ENCODE measurements at regions not wholly inside any gene's neighbourhood (a gene's known extent, or its start where the extent isn't known, plus 50 kb on each side); places are given as distances from the start of the nearest gene placed in this dataset.
"Not testable (repeated sequence)": the region's sequence is repeated elsewhere in the genome, so short reads cannot be mapped to it uniquely, and the experiment has no call there.

- POLR2A ChIA-PET (ENCODE audit: low non-redundant PET), result no interaction called here
- no TSS peak for BruUV-seq (replicated peaks)
- no peak overlapping the region for H3K4me3 ChIP-seq (ENCODE audit: low read depth, low read length, poor library complexity, severe bottlenecking)
- intact Hi-C loops (cut with micrococcal nuclease; ENCODE audit: unreplicated experiment), result no loop called here
- no peaks in the 10 kb centered on the region for H3K4me1 ChIP-seq (ENCODE audit: insufficient read depth, low read length, poor library complexity, severe bottlenecking)
- CTCF ChIA-PET, result no interaction called here
- H3K9me3 ChIP-seq (ENCODE audit: low read depth, low read length, poor library complexity, severe bottlenecking), result no peaks in the 10 kb centered on the region
- no peak for TF ChIP-seq CTCF (conservative IDR thresholded peaks at IDR 0.05; ENCODE audit: low read depth, low read length)
- no peak for TF ChIP-seq EZH2 (IDR thresholded peaks at IDR 0.05; ENCODE audit: borderline replicate concordance, low read depth, low read length, poor library complexity, severe bottlenecking)
- DNase-seq (ENCODE audit: low spot score), result no peak
- H3K27me3 ChIP-seq (replicated peaks; ENCODE audit: insufficient read depth, low read depth, low read length, poor library complexity), result peaks cover 3% of the 10 kb centered on the region
- H3K36me3 ChIP-seq (ENCODE audit: insufficient read depth, low read length, poor library complexity, severe bottlenecking), result no peaks in the 10 kb centered on the region
- no peak overlapping the region for H3K27ac ChIP-seq (ENCODE audit: low read depth, low read length, poor library complexity, severe bottlenecking)
Measured at GRCh38 chr4:151584101-151584500, 175.1 kb downstream of the FHIP1A start.

- H3K27me3 ChIP-seq (replicated peaks; ENCODE audit: insufficient read depth, low read depth, low read length, poor library complexity); DNase-seq (ENCODE audit: low spot score); CTCF ChIA-PET; H3K4me3 ChIP-seq (ENCODE audit: low read depth, low read length, poor library complexity, severe bottlenecking); H3K27ac ChIP-seq (ENCODE audit: low read depth, low read length, poor library complexity, severe bottlenecking); H3K9me3 ChIP-seq (ENCODE audit: low read depth, low read length, poor library complexity, severe bottlenecking); intact Hi-C loops (cut with micrococcal nuclease; ENCODE audit: unreplicated experiment); POLR2A ChIA-PET (ENCODE audit: low non-redundant PET); BruUV-seq (replicated peaks); H3K36me3 ChIP-seq (ENCODE audit: insufficient read depth, low read length, poor library complexity, severe bottlenecking); H3K4me1 ChIP-seq (ENCODE audit: insufficient read depth, low read length, poor library complexity, severe bottlenecking): not testable (repeated sequence)
Measured at GRCh38 chr4:151595629-151596028, 165.2 kb downstream of the GATB start.

- intact Hi-C loops (cut with micrococcal nuclease; ENCODE audit: unreplicated experiment); POLR2A ChIA-PET (ENCODE audit: low non-redundant PET); CTCF ChIA-PET; H3K4me3 ChIP-seq (ENCODE audit: low read depth, low read length, poor library complexity, severe bottlenecking); H3K27ac ChIP-seq (ENCODE audit: low read depth, low read length, poor library complexity, severe bottlenecking); BruUV-seq (replicated peaks); H3K4me1 ChIP-seq (ENCODE audit: insufficient read depth, low read length, poor library complexity, severe bottlenecking); DNase-seq (ENCODE audit: low spot score); H3K36me3 ChIP-seq (ENCODE audit: insufficient read depth, low read length, poor library complexity, severe bottlenecking); H3K27me3 ChIP-seq (replicated peaks; ENCODE audit: insufficient read depth, low read depth, low read length, poor library complexity); H3K9me3 ChIP-seq (ENCODE audit: low read depth, low read length, poor library complexity, severe bottlenecking): not testable (repeated sequence)
Measured at GRCh38 chr4:151597691-151598090, 163.1 kb downstream of the GATB start.

- ChIA-PET CTCF (no interaction called here), POLR2A (ENCODE audit: low non-redundant PET) (no interaction called here)
- Histone ChIP-seq H3K27me3 (replicated peaks; ENCODE audit: insufficient read depth, low read depth, low read length, poor library complexity) (no peaks in the 10 kb centered on the region), H3K9me3 (ENCODE audit: low read depth, low read length, poor library complexity, severe bottlenecking) (no peaks in the 10 kb centered on the region), H3K27ac (ENCODE audit: low read depth, low read length, poor library complexity, severe bottlenecking) (no peak overlapping the region), H3K36me3 (ENCODE audit: insufficient read depth, low read length, poor library complexity, severe bottlenecking) (no peaks in the 10 kb centered on the region), H3K4me1 (ENCODE audit: insufficient read depth, low read length, poor library complexity, severe bottlenecking) (no peaks in the 10 kb centered on the region), H3K4me3 (ENCODE audit: low read depth, low read length, poor library complexity, severe bottlenecking) (no peak overlapping the region)
- DNase-seq (ENCODE audit: low spot score), result no peak
- TF ChIP-seq CTCF (conservative IDR thresholded peaks at IDR 0.05; ENCODE audit: low read depth, low read length), result no peak
- no peak for TF ChIP-seq EZH2 (IDR thresholded peaks at IDR 0.05; ENCODE audit: borderline replicate concordance, low read depth, low read length, poor library complexity, severe bottlenecking)
- BruUV-seq (replicated peaks), result no TSS peak
- intact Hi-C loops (cut with micrococcal nuclease; ENCODE audit: unreplicated experiment), result no loop called here
Measured at GRCh38 chr4:151599863-151600262, 160.9 kb downstream of the GATB start.

Measured in A673 (cell line).